Ovary (tissue), 7 donors: ENCODE measurements at regions not wholly inside any gene's neighbourhood (a gene's known extent, or its start where the extent isn't known, plus 50 kb on each side); places are given as distances from the start of the nearest gene placed in this dataset.

ENCODE experiments used
- DNase-seq, 5 donors: peaks; one replicate each; pipeline ENCODE4 v3.0.0-alpha.2; 2019 to 2020
- H3K27ac ChIP-seq, 2 donors: fragments of 200-600 bp; one replicate each; pipeline versions ENCODE4 v1.5.1 to v1.8.0; 2019 to 2022
- H3K27me3 ChIP-seq: fragments of 200-600 bp; one replicate; pipeline ENCODE4 v1.8.0; 2022
- H3K36me3 ChIP-seq: fragments of 200-600 bp; sonication (generic); one replicate; pipeline ENCODE4 v1.5.1; 2019
- H3K4me1 ChIP-seq: one replicate; pipeline ENCODE4 v1.8.1; 2013; ENCODE audit warnings: mild to moderate bottlenecking, moderate library complexity; ENCODE audit not compliant: insufficient read depth
- H3K4me3 ChIP-seq: fragments of 200-600 bp; sonication (generic); one replicate; pipeline ENCODE4 v1.5.1; 2017
- H3K9me3 ChIP-seq, 2 donors: fragments of 200-600 bp in 1 of 2; sonication (generic) in 1 of 2; one replicate each; pipeline versions ENCODE4 v1.5.1 to v1.8.1; 2013 to 2019; ENCODE audit warnings: mild to moderate bottlenecking in 1 of 2, moderate library complexity in 1 of 2
- EP300 ChIP-seq: sonication (generic); formaldehyde crosslinking; IDR thresholded peaks from one replicate; pipeline ENCODE4 v1.6.1; 2017; ENCODE audit warnings: antibody characterized with exemption
- POLR2A ChIP-seq: fragments of 450-650 bp; IDR thresholded peaks from one replicate; pipeline ENCODE4 v1.6.1; 2017; ENCODE audit warnings: antibody characterized with exemption, mild to moderate bottlenecking, moderate library complexity
- WGBS, 3 donors: extraction: QIAGEN DNeasy Blood & Tissue Kit in 1 of 3; methylation state at CpG; one replicate each; pipeline versions ENCODE4 v1.1.5 to v1.1.7; 2013 to 2017; 5-methylcytosine and 5-hydroxymethylcytosine counted together
- intact Hi-C, 4 donors: fragments of 100-400 bp; cut with DNase I; formaldehyde crosslinking; loops; one replicate each; pipeline versions ENCODE4 v1.11.0 to v1.15.1; 2022 to 2023
- TF ChIP-seq, protein P1 (sequence below), 3 donors: fragments of 450-650 bp in 2 of 3; fragments of 200-600 bp in 1 of 3; IDR thresholded peaks; one replicate each; pipeline versions ENCODE4 v1.5.1 to v1.8.0; 2016 to 2022; ENCODE audit warnings: antibody characterized with exemption in 3 of 3, mild to moderate bottlenecking in 1 of 3
- donor health status: DM: no; HTN: no; CAD: no; lungs with moderate emphysema.
- donor health status: DM: no; HTN: no; CAD: no.
- donor health status: Bipolar disorder and iron deficiency.
- donor health status: DM: no; HTN: no; CAD: no.
- donor health status: DM: yes; HTN: yes; CAD: no.

- Histone ChIP-seq H3K27ac (no peak overlapping the region), H3K9me3 (no peaks in the 10 kb centered on the region), H3K4me3 (no peak overlapping the region), H3K4me1 (no peaks in the 10 kb centered on the region), H3K36me3 (no peaks in the 10 kb centered on the region), H3K27me3 (no peaks in the 10 kb centered on the region)
- TF ChIP-seq, protein P1, sequence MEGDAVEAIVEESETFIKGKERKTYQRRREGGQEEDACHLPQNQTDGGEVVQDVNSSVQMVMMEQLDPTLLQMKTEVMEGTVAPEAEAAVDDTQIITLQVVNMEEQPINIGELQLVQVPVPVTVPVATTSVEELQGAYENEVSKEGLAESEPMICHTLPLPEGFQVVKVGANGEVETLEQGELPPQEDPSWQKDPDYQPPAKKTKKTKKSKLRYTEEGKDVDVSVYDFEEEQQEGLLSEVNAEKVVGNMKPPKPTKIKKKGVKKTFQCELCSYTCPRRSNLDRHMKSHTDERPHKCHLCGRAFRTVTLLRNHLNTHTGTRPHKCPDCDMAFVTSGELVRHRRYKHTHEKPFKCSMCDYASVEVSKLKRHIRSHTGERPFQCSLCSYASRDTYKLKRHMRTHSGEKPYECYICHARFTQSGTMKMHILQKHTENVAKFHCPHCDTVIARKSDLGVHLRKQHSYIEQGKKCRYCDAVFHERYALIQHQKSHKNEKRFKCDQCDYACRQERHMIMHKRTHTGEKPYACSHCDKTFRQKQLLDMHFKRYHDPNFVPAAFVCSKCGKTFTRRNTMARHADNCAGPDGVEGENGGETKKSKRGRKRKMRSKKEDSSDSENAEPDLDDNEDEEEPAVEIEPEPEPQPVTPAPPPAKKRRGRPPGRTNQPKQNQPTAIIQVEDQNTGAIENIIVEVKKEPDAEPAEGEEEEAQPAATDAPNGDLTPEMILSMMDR (IDR thresholded peaks at IDR 0.05): no peak
- intact Hi-C loops: no loop called here
- WGBS, 3 donors: 11 to 29% (median 22%) methylated on average over 1 of the region's 1 CpG
- DNase-seq: no peak
These were observed 238.7 kb upstream of the KCNH7 start for GRCh38 chr2:163077241-163077640.

- Histone ChIP-seq H3K4me3 (no peak overlapping the region), H3K27me3 (no peaks in the 10 kb centered on the region), H3K9me3 (no peaks in the 10 kb centered on the region), H3K27ac (no peak overlapping the region), H3K36me3 (no peaks in the 10 kb centered on the region), H3K4me1 (no peaks in the 10 kb centered on the region)
- no peak for DNase-seq
- TF ChIP-seq, protein P1 (IDR thresholded peaks at IDR 0.05): no peak
- no peak for TF ChIP-seq EP300
- no peak for TF ChIP-seq POLR2A
- intact Hi-C loops: no loop called here
These were observed 227.5 kb upstream of the KCNH7 start for GRCh38 chr2:163066085-163066484.

GRCh38 chr2:163062524-163062923 lies 224.0 kb upstream of the KCNH7 start:
- no peaks in the 10 kb centered on the region for H3K27me3 ChIP-seq
- H3K36me3 ChIP-seq: no peaks in the 10 kb centered on the region
- no peaks in the 10 kb centered on the region for H3K4me1 ChIP-seq
- H3K4me3 ChIP-seq: no peak overlapping the region
- TF ChIP-seq, protein P1 (IDR thresholded peaks at IDR 0.05): no peak
- no peak for TF ChIP-seq POLR2A
- no peak for TF ChIP-seq EP300
- H3K27ac ChIP-seq: no peak overlapping the region
- WGBS, 3 donors: 81 to 84% (median 81%) methylated on average over 3 of the region's 3 CpGs
- no peaks in the 10 kb centered on the region for H3K9me3 ChIP-seq
- no peak for DNase-seq
- intact Hi-C loops: no loop called here

- H3K27me3 ChIP-seq: no peaks in the 10 kb centered on the region
- H3K27ac ChIP-seq: no peak overlapping the region
- H3K4me3 ChIP-seq: no peak overlapping the region
- WGBS, 3 donors: 81 to 89% (median 87%) methylated on average over 2 of the region's 2 CpGs
- no peaks in the 10 kb centered on the region for H3K36me3 ChIP-seq
- no peaks in the 10 kb centered on the region for H3K9me3 ChIP-seq
- no peaks in the 10 kb centered on the region for H3K4me1 ChIP-seq
- intact Hi-C loops: no loop called here
- DNase-seq: no peak
- TF ChIP-seq EP300 (no peak), POLR2A (no peak)
- TF ChIP-seq, protein P1 (IDR thresholded peaks at IDR 0.05): no peak
These were observed 208.0 kb upstream of the KCNH7 start for GRCh38 chr2:163046615-163047014.

DNA sequence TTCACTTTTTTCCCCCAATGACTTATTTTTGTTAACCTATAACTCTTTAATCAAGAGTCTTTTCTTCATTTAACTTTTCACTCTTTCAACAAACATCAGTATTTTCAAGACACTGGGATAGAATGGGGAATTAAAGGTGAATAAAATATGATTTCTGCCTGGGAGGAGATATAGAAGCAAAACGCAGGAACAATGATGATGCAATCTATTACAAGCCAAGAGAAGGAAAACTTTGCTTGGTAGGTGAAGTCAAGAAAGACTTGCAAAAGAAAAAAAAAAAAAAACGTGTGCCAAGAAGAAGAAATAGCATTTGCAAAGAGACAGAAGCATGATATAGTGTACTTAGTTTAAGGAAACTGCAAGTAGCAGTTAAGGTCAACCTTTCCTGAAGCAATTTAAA lies 207.3 kb upstream of the KCNH7 start:
- H3K27me3 ChIP-seq: no peaks in the 10 kb centered on the region
- H3K36me3 ChIP-seq: no peaks in the 10 kb centered on the region
- TF ChIP-seq, protein P1 (IDR thresholded peaks at IDR 0.05): no peak
- TF ChIP-seq EP300 (no peak), POLR2A (no peak)
- intact Hi-C loops: no loop called here
- H3K27ac ChIP-seq: no peak overlapping the region
- H3K9me3 ChIP-seq: no peaks in the 10 kb centered on the region
- 29 to 34% (median 32%) methylated on average over 2 of the region's 2 CpGs for WGBS, 3 donors
- H3K4me1 ChIP-seq: no peaks in the 10 kb centered on the region
- DNase-seq: no peak
- H3K4me3 ChIP-seq: no peak overlapping the region
